EL (cell line): ENCODE measurements at regions not wholly inside any gene's neighbourhood (a gene's known extent, or its start where the extent isn't known, plus 50 kb on each side); places are given as distances from the start of the nearest gene placed in this dataset.

Experiments used
- DNase-seq: peaks from one replicate; pipeline ENCODE4 v3.0.0-alpha.2; 2016

DNA sequence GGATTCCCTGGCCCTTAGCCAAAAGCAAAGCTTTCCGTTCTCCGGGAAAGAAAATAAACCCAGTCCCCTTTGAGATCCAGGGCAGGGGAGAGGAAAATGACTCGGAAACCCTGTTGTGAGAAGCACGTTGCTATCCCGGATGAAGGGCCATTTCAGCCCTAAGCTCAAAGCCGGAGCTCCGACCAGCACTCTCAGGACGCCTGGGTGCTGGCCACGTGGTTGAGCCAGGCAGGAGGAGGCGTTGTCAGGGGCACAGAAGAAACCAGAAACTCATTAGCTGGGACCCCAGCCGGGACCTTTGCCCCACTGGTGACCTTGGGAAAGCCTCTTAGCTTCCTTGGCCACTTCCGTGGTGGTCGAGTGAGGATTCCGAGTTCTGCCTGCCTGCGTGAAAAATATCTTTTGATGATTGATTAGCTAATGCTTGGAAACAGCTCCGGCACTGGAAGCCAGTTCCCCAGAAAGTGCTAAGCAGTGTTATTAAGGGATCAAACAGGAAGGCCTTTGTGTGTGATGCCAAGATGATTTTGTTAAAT is 57.6 kb upstream of the FZD10 start:
- DNase-seq, result no peak

DNA sequence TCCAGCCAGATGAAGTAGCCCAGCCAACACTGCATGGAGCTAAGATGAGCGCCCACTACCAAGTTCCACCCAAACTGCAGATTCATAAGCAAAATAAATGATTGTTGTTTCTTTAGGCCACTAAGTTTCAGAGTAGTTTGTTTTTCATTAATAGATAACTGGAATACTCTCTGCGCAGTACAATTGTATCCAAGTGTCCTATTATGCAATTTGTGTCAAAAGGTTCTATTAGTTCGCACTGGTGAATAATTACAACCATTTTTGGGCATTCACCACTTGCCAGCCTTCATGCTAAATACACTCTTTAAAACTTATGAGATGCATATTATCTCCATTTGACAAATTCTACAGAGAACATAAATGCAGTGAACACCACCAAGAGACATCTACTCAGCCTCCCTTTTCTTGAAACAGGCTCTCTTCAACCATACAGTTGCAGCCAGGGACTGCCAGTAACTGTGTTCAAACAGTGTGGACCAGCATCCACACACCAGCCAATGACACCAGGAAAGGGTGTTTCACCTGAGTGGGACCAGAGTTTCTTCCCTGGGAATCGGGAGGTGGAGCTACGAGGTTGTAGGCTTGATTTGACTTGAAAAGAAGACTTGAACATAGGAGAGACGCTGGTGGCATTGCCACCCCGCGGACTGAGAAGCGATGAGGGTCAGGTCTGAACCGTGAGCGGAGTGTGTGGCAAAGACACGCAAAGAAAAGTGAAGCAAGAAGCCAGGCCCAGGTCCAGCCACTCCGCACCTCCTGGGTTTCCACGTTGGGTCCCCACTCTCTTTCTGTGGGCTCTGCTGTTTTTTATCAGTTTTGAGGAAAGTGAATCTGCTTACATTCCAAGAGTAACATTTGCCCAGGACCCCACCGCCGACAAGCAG is 53.0 kb upstream of the FZD10 start:
- no peak for DNase-seq

DNA sequence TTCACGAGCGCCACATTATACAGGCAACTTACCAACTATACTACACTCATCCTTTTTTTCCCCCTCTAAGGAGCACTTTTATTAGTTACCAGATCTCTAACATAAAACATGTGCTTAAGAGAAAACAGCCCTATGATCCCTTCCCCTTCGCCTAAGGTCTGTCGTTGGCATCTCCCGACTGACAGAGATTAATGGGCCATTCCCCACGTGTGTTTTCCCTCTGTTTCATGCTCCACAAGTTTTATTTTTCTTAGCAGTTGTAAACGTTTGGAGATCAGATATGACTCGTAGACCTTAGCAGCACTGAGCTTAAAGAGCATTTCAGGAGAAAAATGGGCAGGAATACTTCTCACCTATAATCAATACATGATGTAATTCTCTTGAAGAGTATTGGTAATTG is 51.4 kb upstream of the FZD10 start:
- no peak for DNase-seq

DNA sequence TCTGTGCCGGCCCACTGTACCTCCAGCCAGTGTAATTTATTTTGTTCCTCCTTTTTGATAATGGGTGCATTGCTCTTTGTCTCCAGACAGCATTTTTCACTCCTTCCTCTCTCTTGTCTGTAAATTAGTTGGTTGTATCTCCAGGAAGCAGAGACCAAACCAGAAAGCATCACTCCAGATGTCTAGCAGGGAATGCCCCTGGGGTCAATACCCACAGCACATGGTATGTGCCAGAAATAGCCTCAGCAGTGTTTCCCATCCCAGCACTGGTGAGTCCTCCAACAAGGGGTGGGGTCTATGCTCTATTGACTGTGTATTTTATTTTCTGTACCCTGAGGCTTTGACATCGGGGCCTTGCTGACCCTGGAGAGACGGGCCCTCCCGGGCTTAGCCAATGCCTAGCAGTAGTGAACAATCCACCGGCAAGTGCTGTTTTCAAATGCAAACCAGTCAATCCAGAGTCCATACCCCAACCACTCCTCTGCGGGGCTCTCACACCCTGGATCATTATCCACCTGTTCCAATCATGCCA is 50.2 kb upstream of the FZD10 start:
- no peak for DNase-seq
